SIG-M5 treated with dmso at 0.1 percent for 504 hours (cell line): ENCODE measurements at regions not wholly inside any gene's neighbourhood (a gene's known extent, or its start where the extent isn't known, plus 50 kb on each side); places are given as distances from the start of the nearest gene placed in this dataset.
"Not testable (repeated sequence)": the region's sequence is repeated elsewhere in the genome, so short reads cannot be mapped to it uniquely, and the experiment has no call there.

Experiments used
- DNase-seq: peaks from one replicate; lab custom pipeline; 2025; ENCODE audit not compliant: unreplicated experiment; lab: John Stamatoyannopoulos, UW

DNA sequence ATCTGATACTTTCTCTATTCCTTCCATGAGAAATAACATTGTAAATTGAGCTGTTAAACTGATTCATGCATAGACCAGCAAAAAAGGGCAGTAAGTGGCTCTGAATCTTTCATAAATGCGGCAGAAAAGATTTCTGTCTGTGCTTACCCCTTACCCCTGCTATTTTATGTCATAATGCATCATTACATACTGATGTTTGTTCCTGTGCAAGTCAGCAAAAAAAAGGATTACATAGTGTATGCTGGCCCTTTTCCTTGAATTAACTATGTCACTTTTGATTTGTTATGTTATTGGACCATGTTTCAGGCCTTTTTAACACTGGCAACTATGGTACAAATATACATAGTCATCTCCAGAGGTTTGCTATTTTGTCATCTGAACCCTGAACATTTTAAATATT is 2159.7 kb downstream of the PCDH7 start:
- DNase-seq, result no peak

DNA sequence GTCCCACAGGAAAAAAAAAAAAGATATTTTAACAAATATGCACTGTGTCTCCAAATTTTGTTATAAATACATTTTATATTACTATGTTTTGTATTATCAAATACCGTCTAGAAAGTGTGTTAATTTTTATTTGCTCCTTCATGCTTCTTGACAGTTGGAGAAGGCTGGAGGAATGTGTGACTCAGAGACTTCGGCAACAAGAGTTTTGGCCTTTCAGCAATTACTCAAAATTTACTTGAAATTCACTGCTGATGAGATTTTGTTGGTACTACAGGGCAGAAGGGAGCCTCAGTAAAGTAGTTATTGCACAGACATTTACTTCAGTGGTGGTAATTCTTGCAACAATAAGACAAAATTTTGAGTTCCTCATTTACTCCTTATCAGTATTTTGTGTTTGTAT is 2164.0 kb downstream of the PCDH7 start:
- DNase-seq, result no peak

DNA sequence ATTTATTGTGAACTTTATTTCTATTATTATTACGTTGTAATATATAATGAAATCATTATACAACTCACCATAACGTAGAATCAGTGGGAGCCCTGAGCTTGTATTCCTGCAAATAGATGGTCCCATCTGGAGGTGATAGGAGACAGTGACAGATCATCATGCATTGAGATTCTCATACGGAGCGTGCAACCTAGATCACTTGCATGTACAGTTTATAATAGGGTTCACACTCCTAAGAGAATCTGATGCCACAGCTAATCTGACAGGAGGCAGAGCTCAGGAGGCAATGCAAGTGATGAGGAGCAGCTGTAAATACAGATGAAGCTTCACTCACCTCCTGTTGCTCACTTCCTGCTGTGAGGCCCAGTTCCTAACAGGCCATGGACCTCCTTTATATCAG is 2170.2 kb downstream of the PCDH7 start:
- DNase-seq, result no peak

DNA sequence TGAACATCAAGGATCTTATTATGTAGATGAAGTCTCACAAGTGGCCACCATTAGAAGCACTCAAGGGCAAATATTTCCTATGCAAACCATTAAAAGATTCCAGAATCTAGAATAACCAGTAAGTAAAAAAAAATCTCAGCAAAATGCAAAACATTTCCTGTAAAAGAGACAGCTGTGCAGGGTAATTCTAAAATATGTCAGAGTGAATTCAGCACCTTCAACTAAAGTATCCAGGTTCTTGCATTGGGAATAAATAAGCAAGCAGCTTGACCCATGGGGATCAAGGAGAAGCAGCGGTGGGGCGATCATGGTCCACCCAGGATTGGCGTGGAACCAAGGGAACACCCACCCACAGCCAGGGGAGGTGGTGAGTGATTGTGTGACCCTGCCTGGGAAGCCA is 2188.9 kb downstream of the PCDH7 start:
- no peak for DNase-seq

DNA sequence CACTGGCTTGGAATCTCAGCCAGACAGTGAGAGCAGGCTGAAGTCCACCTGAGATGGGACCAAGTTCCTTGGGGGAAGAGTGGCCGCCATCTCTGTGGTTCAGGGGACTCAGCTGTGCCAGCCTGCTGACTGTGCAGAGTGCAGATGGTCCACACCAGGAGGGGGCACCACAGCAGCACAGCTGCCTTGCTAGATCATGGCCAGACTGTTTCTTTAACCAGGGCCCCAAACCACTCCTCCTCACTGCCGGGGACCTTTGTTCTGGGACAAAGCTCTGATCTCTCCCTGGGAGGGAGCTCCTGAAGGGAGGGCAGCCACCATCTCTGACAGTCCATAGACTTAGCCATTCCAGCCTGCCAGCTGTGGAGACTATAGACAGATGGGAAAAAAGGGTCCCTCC is 2189.6 kb downstream of the PCDH7 start:
- DNase-seq, result no peak

DNA sequence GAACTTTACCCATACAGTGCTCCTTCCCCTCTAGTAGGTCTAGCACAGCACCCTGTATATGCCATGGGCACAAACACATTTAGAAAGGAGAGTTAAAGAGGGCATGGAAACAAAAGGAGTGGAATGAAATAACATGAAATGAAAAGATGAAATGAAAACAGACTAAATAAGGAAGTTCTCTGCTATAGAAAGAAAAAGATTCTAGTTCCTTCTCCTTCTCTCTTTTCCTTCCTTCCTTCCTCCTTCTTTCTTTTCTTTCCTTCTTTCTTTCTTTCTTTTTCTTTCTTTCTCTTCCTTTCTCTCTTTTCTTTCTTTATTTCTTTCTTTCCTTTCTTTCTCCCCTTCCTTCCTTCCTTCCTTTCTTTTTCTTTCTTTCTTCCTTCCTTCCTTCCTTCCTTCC is 2197.4 kb downstream of the PCDH7 start:
- no peak for DNase-seq

DNA sequence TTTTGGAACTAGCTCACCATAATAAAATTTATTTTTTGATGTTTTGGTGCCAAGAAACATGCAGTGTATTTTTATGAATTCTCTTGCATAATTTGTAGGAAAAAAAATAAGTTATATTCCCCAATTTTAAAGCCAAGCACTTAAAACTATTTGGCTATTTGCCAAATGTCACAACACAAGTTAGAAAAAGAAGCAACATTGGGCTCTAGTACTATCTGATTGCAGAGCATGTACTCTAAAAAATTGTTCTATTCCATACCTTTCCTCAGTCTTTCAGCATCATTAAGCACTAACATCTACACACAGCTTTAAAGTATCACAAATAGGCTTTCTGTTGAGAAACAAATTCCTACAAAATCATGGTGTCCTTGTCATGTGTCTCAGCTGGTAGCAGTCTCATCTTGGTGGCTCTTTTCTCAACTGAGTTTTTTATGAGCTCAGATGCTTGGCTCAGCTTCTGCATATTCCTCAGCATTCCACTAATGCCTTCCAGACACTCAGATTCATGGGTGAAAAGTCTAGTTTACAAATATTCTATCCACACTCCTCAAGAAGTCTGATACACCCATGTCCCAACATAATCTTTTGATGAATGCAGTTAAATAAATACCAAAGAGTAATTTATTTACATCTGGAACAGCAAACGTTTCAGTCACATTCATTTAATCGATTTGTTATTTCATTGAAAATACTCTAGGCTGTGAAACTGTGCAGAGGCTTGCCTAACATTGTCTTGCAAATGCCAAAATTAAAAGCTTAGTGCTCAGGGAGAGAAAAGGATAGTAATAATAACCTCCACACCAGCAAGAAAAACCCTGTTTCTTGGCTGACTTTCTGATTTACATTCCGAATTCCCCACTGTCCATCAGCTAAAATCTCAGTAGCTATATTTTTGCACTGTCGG is 2209.9 kb downstream of the PCDH7 start:
- no peak for DNase-seq

DNA sequence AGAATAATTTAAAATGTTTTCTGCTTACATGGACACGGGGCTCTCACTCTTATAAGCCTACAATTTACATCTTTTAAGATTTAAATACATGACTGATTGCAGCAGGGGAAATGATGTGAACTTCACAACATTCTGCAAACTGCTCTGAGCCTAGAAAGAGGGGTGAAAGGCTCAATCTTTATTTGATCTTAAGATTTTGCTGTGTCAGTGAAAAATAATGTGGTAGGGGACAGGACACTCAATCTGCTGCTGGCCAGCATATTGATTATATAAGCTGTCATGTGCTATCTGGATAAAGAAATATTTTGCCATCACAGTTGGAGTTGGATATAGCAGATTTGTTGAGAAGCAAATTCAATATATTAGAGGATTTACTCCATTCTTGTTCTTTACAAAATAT is 2210.5 kb downstream of the PCDH7 start:
- no peak for DNase-seq

DNA sequence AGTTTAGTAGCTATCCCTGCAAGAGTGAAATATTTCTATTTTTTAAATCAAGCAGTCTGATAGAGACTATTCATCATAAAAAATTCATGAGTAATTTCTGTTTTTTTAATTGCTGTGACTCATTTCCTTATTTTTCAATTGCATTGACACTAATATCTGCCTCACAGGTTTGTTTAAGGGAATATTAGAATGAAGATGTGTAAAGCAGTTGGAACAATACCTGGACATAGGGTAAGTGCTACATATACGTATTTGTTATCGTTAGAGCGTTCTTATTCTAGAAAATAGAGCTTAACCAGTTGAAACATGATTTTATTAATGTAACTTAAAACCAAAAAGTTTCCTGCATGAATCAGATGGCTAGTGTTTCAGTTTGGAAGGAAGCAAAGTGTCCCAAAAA is 2211.3 kb downstream of the PCDH7 start:
- DNase-seq, result no peak

DNA sequence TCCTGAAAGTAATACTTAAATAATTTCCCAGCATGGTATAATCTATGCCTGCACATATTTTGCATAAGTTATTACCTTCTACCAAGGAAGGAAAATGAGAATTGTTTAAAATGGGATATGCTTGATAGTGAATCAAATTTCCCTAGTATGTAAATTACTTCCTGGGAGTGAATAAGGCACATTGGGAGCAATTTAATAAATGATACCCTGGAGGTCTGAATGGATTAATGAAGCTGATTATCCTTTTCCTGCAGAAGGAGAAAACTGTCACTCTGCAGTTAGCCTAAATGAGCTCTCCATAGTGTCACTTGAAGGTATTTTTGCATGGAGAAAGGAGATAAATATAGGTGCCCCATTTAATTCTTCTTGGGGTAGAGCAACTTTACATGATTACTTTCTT is 2212.0 kb downstream of the PCDH7 start:
- DNase-seq, result no peak

DNA sequence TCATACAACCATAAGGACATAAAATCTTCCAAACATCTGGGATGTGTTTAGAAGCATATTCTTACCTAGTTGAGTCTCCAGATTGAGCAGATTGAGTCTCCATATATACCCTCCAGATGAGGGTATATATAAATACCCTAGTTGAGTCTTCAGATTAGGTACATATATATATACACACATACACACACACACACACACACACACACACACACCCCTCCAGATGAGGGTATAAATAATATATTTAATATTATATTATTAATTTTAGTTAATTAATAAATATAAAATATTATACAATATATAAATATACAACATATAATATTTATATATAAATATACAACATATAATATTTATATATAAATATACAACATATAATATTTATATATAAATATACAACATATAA is 2219.1 kb downstream of the PCDH7 start:
- DNase-seq, result not testable (repeated sequence)

DNA sequence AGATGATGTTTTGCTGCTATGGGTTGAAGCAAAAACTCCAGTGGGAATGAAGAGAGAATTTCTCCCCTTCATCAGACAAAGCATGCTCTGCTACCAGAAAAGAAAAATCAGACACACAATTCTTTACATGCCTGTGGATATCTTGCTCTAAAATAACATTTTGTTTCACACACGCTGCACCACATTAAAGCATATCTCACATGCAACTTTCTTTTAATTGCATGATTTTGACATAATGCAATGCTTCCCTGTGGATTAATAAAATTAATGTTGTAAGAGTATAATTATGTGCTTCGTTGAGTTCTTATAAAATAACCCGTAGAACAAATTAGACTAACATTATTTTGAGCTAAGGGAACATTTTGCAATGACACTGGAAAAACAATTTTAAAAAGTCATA is 2230.7 kb downstream of the PCDH7 start:
- DNase-seq, result no peak

DNA sequence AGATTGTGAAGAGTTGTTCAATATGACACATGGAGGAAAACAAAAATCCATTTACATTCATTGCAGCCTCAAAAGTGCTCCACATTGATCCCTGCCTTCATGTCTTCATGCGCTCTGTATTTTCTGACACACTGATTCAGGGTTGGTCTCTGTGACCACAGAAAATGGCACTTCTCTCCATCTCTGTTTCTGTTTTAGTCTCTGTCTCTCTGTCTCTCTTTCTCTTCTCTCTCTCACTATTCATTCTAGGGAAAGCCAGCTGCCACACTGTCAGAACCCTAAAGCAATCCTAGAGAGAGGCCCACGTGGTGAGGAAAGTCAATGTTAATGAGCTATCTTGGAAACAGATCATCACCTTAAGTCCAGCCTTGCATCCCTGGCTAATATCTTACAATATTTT is 2238.4 kb downstream of the PCDH7 start:
- DNase-seq, result no peak

DNA sequence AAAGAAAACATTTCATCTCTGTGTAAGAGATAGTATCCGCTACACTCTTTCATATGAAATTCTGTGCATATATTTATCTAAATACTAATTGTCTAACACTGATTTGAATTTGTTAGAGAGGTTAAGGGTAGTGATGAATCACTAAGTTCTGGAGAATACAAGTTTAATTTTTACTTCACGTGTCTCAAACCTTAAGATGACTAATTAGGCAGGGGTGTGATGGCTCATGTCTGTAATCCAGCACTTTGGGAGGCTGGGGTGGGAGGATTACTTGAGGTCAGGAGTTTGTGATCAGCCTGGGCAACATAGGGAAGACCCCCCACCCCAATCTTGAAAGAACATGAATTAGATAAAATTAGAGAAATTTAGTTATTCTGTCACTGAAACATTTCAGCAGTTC is 2241.9 kb downstream of the PCDH7 start:
- DNase-seq, result no peak

DNA sequence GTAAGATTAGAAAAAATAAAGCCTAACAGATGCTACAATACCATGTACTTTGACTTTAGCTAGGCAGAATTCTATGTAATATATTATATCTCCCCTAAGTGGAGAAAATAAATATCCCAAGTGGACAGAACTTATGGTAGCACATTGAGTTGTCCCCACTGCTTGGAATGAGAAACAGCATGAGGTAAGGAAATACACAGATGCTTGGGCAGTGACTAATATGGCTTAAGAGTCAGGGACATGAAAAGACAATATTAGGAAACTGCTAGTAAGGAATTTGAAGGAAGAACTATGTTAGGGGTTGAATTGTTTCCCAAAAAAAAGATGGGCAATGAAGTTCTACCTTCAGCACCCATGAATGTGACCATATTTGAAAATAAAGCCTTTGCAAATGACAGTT is 2265.1 kb downstream of the PCDH7 start:
- DNase-seq, result no peak

DNA sequence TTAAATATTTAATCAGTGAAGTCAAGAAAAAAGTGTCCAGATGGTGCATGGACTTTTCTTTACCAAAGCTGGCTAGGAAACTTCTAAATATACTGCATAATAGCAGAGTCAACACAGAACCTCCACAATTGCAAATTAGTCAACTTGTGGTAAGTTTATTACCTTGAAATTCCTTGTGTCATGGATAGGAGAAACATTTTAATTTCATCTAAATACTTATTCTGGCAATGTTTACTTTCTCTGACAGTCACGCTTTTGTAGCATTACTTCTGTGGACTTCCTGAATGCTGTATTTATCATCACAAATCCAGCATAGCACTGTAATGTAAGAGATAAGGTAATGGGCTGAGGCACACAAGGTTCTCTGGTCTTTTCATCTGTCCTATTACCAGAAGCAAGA is 2266.1 kb downstream of the PCDH7 start:
- DNase-seq, result no peak

DNA sequence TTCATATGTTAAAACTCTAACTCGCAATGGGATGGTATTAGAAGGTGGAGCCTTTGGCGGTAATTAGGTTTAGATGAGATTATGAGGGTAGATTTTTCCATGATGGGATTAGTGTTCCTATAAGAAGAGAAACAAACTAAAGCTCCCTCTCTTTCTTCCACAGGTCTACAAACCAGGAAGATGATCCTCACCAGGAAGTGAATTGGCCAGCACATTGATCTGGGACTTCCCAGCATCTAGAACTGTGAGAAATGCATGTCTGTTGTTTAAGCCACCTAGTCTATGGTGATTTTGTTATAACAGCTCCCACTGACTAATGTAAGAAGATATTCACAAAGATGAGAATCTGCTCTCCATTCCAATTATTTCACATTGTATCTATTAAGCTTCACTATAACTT is 2266.9 kb downstream of the PCDH7 start:
- DNase-seq, result no peak

DNA sequence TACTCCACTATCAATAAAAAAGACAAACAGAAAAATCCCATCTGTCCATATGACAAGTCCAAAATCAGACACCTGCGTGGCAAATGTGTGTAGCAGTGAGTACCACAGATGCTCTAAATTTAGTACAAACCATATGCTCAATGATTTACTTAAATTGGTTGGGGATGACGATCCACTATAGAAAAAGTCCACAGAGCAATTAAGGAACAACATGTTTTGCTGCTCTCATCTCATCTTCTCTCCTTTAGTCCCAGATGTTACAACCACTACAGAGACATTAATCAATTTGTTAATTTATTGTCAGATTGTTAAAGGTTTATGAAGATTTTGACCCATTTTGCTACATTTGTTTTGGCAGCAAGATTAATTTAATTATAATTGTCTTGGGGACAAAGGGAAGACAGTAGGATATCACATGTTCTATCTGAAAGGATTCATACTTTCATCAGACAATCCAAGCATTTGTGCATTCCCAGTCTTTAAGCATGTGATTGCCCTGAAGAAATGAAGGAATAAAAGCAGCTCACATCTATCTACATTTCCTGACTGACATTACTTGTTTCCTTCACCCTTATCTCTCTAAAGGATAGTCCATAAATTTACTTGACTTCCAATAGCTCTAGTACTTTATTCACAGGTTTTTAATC is 2268.1 kb downstream of the PCDH7 start:
- no peak for DNase-seq

DNA sequence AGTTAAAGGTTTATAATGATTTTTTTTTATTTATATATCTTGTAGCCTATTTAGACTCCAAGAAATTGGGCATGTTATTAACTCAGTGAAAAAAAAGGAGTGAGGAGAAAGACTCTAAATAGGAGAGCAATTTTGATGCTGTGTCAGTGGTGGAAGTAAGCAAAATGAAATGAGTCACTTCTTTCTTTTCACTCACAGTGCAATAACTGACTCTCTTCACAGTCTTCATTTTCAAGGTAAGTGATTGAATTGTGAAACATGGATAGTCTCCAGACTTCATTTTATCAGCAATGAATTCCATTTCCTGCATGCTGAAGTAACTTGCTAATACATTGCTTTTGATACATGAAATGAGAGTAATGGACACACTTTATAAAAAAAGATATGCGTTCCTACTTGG is 2271.5 kb downstream of the PCDH7 start:
- no peak for DNase-seq

DNA sequence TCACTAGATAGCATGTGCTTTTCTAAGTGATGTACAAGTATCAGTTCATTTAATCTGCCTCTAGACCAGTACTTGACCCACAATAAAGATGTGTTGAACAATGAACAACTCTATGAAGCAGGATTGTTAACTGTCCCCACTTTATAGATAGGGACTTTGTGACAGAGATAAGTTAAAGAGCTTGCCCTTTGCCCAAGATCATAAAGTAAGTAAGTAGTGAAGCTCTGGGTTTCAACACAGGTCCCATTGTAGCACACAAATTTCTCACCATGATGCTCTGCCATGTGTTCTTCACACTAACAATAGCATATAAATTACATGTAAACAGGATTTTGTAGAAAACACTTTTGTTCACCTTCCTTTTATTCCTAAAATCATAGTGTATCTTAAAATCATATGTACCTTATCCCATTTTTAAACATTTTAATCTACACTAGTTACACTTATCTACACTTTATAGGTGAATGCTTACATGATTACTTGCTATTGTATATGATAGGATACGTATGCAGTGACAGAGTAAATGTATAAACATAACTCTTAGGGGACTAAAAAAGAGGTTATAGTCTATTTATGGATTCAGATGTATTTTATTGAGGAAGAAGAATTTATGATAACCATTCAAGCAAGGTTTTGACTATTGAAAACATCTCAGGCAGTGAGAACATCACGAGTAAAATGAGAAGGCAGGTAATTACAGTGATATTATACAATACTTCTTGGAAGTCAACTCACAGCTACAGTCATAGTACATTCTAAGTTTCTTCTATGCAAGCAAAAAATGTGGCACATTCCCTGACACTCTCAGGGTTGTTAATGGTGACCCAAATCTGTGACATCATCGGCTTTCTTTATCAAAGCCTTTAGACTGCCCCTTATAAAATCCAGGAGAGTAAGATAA is 2275.1 kb downstream of the PCDH7 start:
- DNase-seq, result no peak

DNA sequence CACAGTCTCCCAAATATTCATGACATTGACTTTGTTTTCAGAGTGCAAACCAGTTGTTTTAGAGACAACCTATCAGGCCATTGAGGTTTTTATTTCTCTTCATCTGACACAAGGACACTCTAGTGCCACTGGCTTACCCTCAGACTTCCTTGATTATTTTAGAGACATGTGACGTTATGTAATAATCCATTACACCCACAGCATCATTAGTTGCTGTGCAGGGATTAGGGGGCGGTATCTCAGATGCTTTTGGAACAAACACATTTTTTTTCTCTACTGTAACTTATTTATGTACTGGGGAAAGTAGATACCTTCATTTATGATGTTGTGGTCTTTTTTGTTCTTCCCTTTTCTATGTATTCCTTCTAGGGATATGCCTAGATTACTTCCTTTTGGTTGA is 2293.1 kb downstream of the PCDH7 start:
- DNase-seq, result no peak

DNA sequence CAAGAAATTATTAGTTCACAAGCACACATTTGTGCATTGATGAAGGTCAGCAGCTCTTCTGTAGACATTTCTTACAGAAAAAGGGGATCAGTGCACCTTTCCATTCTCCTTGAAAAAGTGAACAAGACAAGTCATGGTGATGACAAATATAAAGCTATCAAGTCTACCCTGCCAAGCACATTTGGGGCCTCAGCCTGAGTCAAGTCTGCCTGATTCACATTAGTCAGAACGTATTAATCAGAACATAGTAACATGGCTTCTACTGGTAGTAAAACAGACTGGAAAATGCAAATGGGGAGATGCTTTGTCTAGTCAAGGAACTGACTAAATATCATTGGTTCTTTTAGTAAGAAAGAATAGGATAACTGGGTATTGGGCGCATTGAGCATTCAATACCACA is 2305.1 kb downstream of the PCDH7 start:
- no peak for DNase-seq
